PFSK-1 (cell line): ENCODE measurements at regions not wholly inside any gene's neighbourhood (a gene's known extent, or its start where the extent isn't known, plus 50 kb on each side); places are given as distances from the start of the nearest gene placed in this dataset.

Experiments used
- FOXP2 ChIP-seq: optimal IDR thresholded peaks from 2 replicates; pipeline ENCODE3; 2011; ENCODE audit warnings: borderline replicate concordance, control low read depth, inconsistent platforms; ENCODE audit not compliant: insufficient read depth; ENCODE audit errors: extremely low read length, extremely low read depth
- POLR2AphosphoS5 ChIP-seq: IDR thresholded peaks from 2 replicates; pipeline ENCODE4 v1.6.1; 2012; ENCODE audit warnings: low read depth, mild to moderate bottlenecking, control low read depth, low read length, moderate library complexity
- TAF1 ChIP-seq: IDR thresholded peaks from 2 replicates; pipeline ENCODE4 v1.6.1; 2012; ENCODE audit warnings: low read length, control low read depth, borderline replicate concordance; ENCODE audit not compliant: insufficient read depth
- TF ChIP-seq, protein P1 (sequence below), 2 experiments: IDR thresholded peaks; 2 replicates each; pipeline versions ENCODE4 v1.6.1 to v1.8.0; 2011 to 2012; ENCODE audit warnings: low read depth in 2 of 2, low read length in 2 of 2, control low read depth in 1 of 2, inconsistent platforms in 1 of 2, mild to moderate bottlenecking in 1 of 2, moderate library complexity in 1 of 2; ENCODE audit not compliant: insufficient read depth in 1 of 2

DNA sequence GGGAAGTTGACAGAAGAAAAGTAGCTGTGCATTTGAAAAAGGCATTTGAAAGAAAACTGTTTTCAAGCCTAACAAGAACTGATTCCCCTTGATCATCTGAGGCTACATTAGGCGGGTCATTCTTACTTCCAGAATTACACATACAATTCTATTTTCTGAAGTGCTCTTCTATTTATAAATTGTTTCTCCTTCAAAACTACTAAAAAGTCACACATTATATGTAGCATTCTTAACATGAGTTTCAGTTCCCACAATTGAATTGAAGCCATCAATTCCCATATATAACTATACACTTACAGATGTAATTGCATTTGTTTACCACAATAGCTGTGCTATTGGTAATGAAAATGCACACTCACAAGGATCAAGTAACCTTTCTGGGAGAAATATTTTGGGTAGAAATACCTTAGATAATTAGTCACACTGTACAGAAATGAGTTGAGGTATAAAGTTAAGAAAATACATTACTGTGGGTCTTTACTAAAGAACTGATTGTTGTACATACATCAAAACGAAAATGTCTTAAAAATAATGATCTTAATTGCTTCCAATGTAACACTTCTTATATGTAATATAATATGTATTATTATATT, 1688.0 kb upstream of the AGA start:
- TF ChIP-seq POLR2AphosphoS5, result no peak
- TF ChIP-seq, protein P1, sequence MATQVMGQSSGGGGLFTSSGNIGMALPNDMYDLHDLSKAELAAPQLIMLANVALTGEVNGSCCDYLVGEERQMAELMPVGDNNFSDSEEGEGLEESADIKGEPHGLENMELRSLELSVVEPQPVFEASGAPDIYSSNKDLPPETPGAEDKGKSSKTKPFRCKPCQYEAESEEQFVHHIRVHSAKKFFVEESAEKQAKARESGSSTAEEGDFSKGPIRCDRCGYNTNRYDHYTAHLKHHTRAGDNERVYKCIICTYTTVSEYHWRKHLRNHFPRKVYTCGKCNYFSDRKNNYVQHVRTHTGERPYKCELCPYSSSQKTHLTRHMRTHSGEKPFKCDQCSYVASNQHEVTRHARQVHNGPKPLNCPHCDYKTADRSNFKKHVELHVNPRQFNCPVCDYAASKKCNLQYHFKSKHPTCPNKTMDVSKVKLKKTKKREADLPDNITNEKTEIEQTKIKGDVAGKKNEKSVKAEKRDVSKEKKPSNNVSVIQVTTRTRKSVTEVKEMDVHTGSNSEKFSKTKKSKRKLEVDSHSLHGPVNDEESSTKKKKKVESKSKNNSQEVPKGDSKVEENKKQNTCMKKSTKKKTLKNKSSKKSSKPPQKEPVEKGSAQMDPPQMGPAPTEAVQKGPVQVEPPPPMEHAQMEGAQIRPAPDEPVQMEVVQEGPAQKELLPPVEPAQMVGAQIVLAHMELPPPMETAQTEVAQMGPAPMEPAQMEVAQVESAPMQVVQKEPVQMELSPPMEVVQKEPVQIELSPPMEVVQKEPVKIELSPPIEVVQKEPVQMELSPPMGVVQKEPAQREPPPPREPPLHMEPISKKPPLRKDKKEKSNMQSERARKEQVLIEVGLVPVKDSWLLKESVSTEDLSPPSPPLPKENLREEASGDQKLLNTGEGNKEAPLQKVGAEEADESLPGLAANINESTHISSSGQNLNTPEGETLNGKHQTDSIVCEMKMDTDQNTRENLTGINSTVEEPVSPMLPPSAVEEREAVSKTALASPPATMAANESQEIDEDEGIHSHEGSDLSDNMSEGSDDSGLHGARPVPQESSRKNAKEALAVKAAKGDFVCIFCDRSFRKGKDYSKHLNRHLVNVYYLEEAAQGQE (IDR thresholded peaks at IDR 0.05; ENCODE audit: insufficient read depth in 1 of 2, low read depth in 2 of 2, low read length in 2 of 2), result no peak
- TF ChIP-seq TAF1, result no peak
- TF ChIP-seq FOXP2, result no peak
